HG03025 (cell line): ENCODE measurements at regions not wholly inside any gene's neighbourhood (a gene's known extent, or its start where the extent isn't known, plus 50 kb on each side); places are given as distances from the start of the nearest gene placed in this dataset.

Experiments used
- ATAC-seq: cut with Tn5 transposase; IDR thresholded peaks from one replicate; pipeline ENCODE4 v1.9.1; 2021; ENCODE audit warnings: mild to moderate bottlenecking, moderate library complexity; ENCODE audit not compliant: unreplicated experiment, low FRiP score

- ATAC-seq: no peak
Measured at GRCh38 chr7:25850216-25850615, 301.8 kb upstream of the NFE2L3 start.

- ATAC-seq: no peak
Measured at GRCh38 chr7:25850735-25851134, 301.3 kb upstream of the NFE2L3 start.

- no peak for ATAC-seq
Measured at GRCh38 chr7:25851332-25852210, 300.4 kb upstream of the NFE2L3 start.

- ATAC-seq: no peak
Measured at GRCh38 chr7:25852211-25852938, 299.6 kb upstream of the NFE2L3 start.

GRCh38 chr7:25852939-25853271 is 299.1 kb upstream of the NFE2L3 start:
- no peak for ATAC-seq

- ATAC-seq: no peak
Measured at GRCh38 chr7:25853314-25853713, 298.7 kb upstream of the NFE2L3 start.

- no peak for ATAC-seq
Measured at GRCh38 chr7:25854059-25854458, 297.9 kb upstream of the NFE2L3 start.

- ATAC-seq: no peak
Measured at GRCh38 chr7:25854608-25855497, 297.1 kb upstream of the NFE2L3 start.

GRCh38 chr7:25855854-25856782 is 295.9 kb upstream of the NFE2L3 start:
- ATAC-seq: no peak

- no peak for ATAC-seq
Measured at GRCh38 chr7:25857376-25858067, 294.5 kb upstream of the NFE2L3 start.

- no peak for ATAC-seq
Measured at GRCh38 chr7:25858200-25858524, 293.8 kb upstream of the NFE2L3 start.

GRCh38 chr7:25858525-25859411 is 293.2 kb upstream of the NFE2L3 start:
- ATAC-seq: no peak

- ATAC-seq: no peak
Measured at GRCh38 chr7:25859412-25860274, 292.4 kb upstream of the NFE2L3 start.

GRCh38 chr7:25860275-25861163 is 291.5 kb upstream of the NFE2L3 start:
- no peak for ATAC-seq

GRCh38 chr7:25861164-25861496 is 290.9 kb upstream of the NFE2L3 start:
- no peak for ATAC-seq

- no peak for ATAC-seq
Measured at GRCh38 chr7:25861601-25862260, 290.3 kb upstream of the NFE2L3 start.
